Natural killer cell (primary cell): ENCODE measurements at regions not wholly inside any gene's neighbourhood (a gene's known extent, or its start where the extent isn't known, plus 50 kb on each side); places are given as distances from the start of the nearest gene placed in this dataset.

Experiments
- ATAC-seq, 3 donors: fragments of 150-1000 bp in 2 of 3; fragments of 200-7000 bp in 1 of 3; cut with Tn5 transposase; 1 replicate in 1 of 3; 2 replicates in 2 of 3; pipeline ENCODE4 v1.10.0; 2021; ENCODE audit warnings: mild to moderate bottlenecking in 2 of 3, moderate library complexity in 2 of 3
- DNase-seq, 2 donors: peaks; one replicate each; pipeline versions ENCODE4 v3.0.0 to v3.0.0-alpha.2; 2013 to 2021; ENCODE audit warnings: mixed read lengths in 1 of 2
- H3K27ac ChIP-seq: one replicate; pipeline ENCODE4 v1.5.1; 2013; ENCODE audit warnings: mild to moderate bottlenecking, low read length
- H3K27me3 ChIP-seq: one replicate; pipeline ENCODE4 v1.6.1; 2013; ENCODE audit warnings: low read length; ENCODE audit not compliant: control insufficient read depth, insufficient read depth
- H3K36me3 ChIP-seq: one replicate; pipeline ENCODE4 v1.6.1; 2013; ENCODE audit warnings: low read length; ENCODE audit not compliant: control insufficient read depth, insufficient read depth
- H3K4me1 ChIP-seq: one replicate; pipeline ENCODE4 v1.6.1; 2013; ENCODE audit warnings: low read length; ENCODE audit not compliant: control insufficient read depth, insufficient read depth
- H3K4me3 ChIP-seq: one replicate; pipeline ENCODE4 v1.5.1; 2013; ENCODE audit warnings: low read length
- H3K9me3 ChIP-seq: one replicate; pipeline ENCODE4 v1.6.1; 2013; ENCODE audit warnings: low read length; ENCODE audit not compliant: control insufficient read depth, insufficient read depth
- H3K27ac Mint-ChIP-seq, 2 donors: one replicate each; pipeline ENCODE4 v1.8.0; 2022; ENCODE audit warnings: mild to moderate bottlenecking in 2 of 2, mixed read lengths in 2 of 2, moderate library complexity in 1 of 2
- H3K27me3 Mint-ChIP-seq, 2 donors: one replicate each; pipeline ENCODE4 v1.8.0; 2022; ENCODE audit warnings: low read depth in 2 of 2, mixed read lengths in 2 of 2
- H3K36me3 Mint-ChIP-seq: one replicate; pipeline ENCODE4 v1.8.0; 2022; ENCODE audit warnings: mixed read lengths
- H3K4me1 Mint-ChIP-seq, 2 donors: one replicate each; pipeline ENCODE4 v1.8.0; 2022; ENCODE audit warnings: mixed read lengths in 2 of 2
- H3K4me3 Mint-ChIP-seq: one replicate; pipeline ENCODE4 v1.8.0; 2022; ENCODE audit warnings: mild to moderate bottlenecking, moderate library complexity, mixed read lengths
- H3K9me3 Mint-ChIP-seq, 2 donors: one replicate each; pipeline ENCODE4 v1.8.0; 2022; ENCODE audit warnings: mixed read lengths in 2 of 2
- WGBS: methylation state at CpG from one replicate; pipeline ENCODE4 v1.1.7; 2013; ENCODE audit warnings: missing lambda C conversion rate; ENCODE audit not compliant: insufficient coverage; 5-methylcytosine and 5-hydroxymethylcytosine counted together
- intact Hi-C: fragments of 100-400 bp; cut with micrococcal nuclease; formaldehyde crosslinking; loops from one replicate; pipeline ENCODE4 v1.14.2; 2022
- TF ChIP-seq, protein P1 (sequence below): fragments of 200-600 bp; IDR thresholded peaks from one replicate; pipeline ENCODE4 v1.8.0; 2022; ENCODE audit warnings: antibody characterized with exemption

DNA sequence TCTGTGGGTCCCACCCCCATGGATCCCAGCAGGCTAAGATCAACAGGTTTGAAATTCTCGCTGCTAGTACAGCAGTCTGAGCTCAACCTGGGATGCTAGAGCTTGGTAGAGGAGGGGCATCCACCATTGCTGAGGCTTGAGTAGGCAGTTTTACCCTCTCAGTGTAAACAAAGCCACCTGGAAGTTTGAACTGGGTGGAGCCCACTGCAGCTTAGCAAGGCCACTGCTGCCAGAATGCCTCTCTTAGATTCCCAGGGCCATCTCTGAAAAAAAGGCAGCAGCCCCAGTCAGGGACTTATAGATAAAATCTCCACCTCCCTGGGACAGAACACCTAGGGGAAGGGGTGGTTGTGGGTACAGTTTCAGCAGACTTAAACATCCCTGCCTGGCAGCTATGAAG lies 190.0 kb upstream of the CACNA2D1 start:
- Histone ChIP-seq H3K27ac (no peak overlapping the region), H3K4me3 (no peak overlapping the region), H3K36me3 (no peaks in the 10 kb centered on the region), H3K27me3 (no peaks in the 10 kb centered on the region), H3K9me3 (no peaks in the 10 kb centered on the region), H3K4me1 (no peaks in the 10 kb centered on the region)
- no peak overlapping the region for H3K27ac Mint-ChIP-seq
- TF ChIP-seq, protein P1, sequence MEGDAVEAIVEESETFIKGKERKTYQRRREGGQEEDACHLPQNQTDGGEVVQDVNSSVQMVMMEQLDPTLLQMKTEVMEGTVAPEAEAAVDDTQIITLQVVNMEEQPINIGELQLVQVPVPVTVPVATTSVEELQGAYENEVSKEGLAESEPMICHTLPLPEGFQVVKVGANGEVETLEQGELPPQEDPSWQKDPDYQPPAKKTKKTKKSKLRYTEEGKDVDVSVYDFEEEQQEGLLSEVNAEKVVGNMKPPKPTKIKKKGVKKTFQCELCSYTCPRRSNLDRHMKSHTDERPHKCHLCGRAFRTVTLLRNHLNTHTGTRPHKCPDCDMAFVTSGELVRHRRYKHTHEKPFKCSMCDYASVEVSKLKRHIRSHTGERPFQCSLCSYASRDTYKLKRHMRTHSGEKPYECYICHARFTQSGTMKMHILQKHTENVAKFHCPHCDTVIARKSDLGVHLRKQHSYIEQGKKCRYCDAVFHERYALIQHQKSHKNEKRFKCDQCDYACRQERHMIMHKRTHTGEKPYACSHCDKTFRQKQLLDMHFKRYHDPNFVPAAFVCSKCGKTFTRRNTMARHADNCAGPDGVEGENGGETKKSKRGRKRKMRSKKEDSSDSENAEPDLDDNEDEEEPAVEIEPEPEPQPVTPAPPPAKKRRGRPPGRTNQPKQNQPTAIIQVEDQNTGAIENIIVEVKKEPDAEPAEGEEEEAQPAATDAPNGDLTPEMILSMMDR: no peak
- DNase-seq (no peak), ATAC-seq (no peak)
- no peaks in the 10 kb centered on the region for H3K4me1 Mint-ChIP-seq
- intact Hi-C loops: no loop called here
- H3K27me3 Mint-ChIP-seq: peaks cover 0 to 3% of the 10 kb centered on the region in 2 donors
- no peak overlapping the region for H3K4me3 Mint-ChIP-seq
- no peaks in the 10 kb centered on the region for H3K36me3 Mint-ChIP-seq
- peaks cover 2 to 6% of the 10 kb centered on the region in 2 donors for H3K9me3 Mint-ChIP-seq
- WGBS: 84% methylated on average over 1 of the region's 1 CpG

DNA sequence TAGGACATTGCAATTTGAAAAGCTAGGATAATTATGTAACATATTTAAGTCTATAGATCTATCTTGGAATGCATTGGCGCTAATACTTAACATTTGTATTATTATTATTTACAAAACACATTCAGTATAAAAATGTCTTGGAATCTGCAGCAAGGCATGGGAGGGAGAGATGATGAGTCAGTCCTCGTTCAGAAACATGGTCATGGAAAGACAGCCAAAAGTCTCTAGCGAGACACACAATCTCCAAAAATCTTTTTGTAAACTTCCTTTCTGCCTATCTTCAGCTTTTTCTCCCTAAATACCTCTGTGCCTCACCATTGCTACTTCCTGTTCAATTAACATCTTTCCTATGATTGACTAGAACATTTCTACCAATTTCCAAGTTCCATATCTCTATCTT lies 188.4 kb upstream of the CACNA2D1 start:
- 56% methylated on average over 2 of the region's 3 CpGs for WGBS
- no peak for DNase-seq
- no peak overlapping the region for H3K4me3 ChIP-seq

DNA sequence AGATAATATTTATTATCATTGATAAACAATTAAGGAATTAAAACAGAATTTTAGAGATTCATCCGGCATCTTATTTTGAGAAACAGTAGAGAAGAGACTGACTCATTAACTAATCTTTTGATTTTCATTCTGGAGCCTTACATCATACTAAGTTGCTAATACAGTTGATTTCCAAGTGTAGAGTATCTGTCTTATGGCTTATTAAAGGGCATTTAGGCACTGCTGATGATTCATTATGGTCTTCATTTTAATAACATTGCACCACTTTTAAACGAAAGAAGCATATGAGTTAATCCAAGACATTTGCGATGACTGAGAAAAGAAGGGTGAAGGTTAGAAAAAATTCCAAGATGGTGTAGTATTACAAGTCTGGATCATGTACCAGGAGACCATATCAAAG lies 186.0 kb upstream of the CACNA2D1 start:
- H3K4me1 Mint-ChIP-seq: no peaks in the 10 kb centered on the region
- intact Hi-C loops: no loop called here
- WGBS: no CpG with 5 or more reads among the region's 3 CpGs

More for the DNA sequence above, 188.4 kb upstream of the CACNA2D1 start:
- Histone ChIP-seq H3K4me1 (no peaks in the 10 kb centered on the region), H3K27ac (no peak overlapping the region), H3K36me3 (no peaks in the 10 kb centered on the region), H3K27me3 (no peaks in the 10 kb centered on the region), H3K9me3 (no peaks in the 10 kb centered on the region)
- no peak for ATAC-seq
- H3K4me3 Mint-ChIP-seq: no peak overlapping the region
- H3K9me3 Mint-ChIP-seq: peaks cover 2 to 4% of the 10 kb centered on the region in 2 donors
- H3K27ac Mint-ChIP-seq: no peak overlapping the region
- H3K36me3 Mint-ChIP-seq: no peaks in the 10 kb centered on the region
- intact Hi-C loops: no loop called here
- peaks cover 0 to 3% of the 10 kb centered on the region in 2 donors for H3K27me3 Mint-ChIP-seq
- H3K4me1 Mint-ChIP-seq: no peaks in the 10 kb centered on the region
- TF ChIP-seq, protein P1: no peak

DNA sequence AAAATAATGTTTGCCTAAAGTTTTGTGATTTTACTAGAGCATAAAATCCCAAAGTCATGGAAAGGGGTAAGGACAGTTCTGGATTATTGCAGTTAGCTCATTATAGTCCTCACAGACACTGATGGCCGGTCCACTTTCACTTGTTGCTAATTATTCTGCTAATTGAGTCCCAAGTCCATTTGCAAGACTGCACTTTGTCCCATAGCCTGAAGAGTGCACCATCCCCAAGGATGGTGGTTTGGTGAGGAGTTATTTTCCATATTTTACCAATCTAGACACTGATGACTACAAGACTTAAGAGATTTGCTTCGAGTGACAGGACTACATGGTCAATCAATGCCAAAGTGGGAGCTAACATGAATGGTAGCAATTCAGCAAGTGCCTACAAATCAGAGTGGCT lies 181.8 kb upstream of the CACNA2D1 start:
- Mint-ChIP-seq H3K4me1 (no peaks in the 10 kb centered on the region), H3K36me3 (no peaks in the 10 kb centered on the region), H3K27ac (no peak overlapping the region), H3K27me3 (no peaks in the 10 kb centered on the region), H3K9me3 (no peaks in the 10 kb centered on the region), H3K4me3 (no peak overlapping the region)
- Histone ChIP-seq H3K4me1 (no peaks in the 10 kb centered on the region), H3K9me3 (no peaks in the 10 kb centered on the region), H3K27me3 (no peaks in the 10 kb centered on the region), H3K27ac (no peak overlapping the region), H3K4me3 (no peak overlapping the region), H3K36me3 (no peaks in the 10 kb centered on the region)
- DNase-seq: no peak
- intact Hi-C loops: no loop called here
- WGBS: 95% methylated on average over 2 of the region's 2 CpGs
- TF ChIP-seq, protein P1: no peak
- ATAC-seq: no peak

More for the DNA sequence above, 186.0 kb upstream of the CACNA2D1 start:
- TF ChIP-seq, protein P1: no peak
- DNase-seq (no peak), ATAC-seq (no peak)
- Mint-ChIP-seq H3K27ac (no peak overlapping the region), H3K9me3 (no peaks in the 10 kb centered on the region), H3K27me3 (no peaks in the 10 kb centered on the region), H3K4me3 (no peak overlapping the region), H3K36me3 (no peaks in the 10 kb centered on the region)
- Histone ChIP-seq H3K4me3 (no peak overlapping the region), H3K36me3 (no peaks in the 10 kb centered on the region), H3K9me3 (no peaks in the 10 kb centered on the region), H3K4me1 (no peaks in the 10 kb centered on the region), H3K27me3 (no peaks in the 10 kb centered on the region), H3K27ac (no peak overlapping the region)
